GM19395 (cell line): ENCODE measurements at regions not wholly inside any gene's neighbourhood (a gene's known extent, or its start where the extent isn't known, plus 50 kb on each side); places are given as distances from the start of the nearest gene placed in this dataset.
"Not testable (repeated sequence)": the region's sequence is repeated elsewhere in the genome, so short reads cannot be mapped to it uniquely, and the experiment has no call there.

Source experiments
- ATAC-seq: cut with Tn5 transposase; IDR thresholded peaks from one replicate; pipeline ENCODE4 v1.9.1; 2021; ENCODE audit warnings: mild to moderate bottlenecking, moderate library complexity; ENCODE audit not compliant: unreplicated experiment

DNA sequence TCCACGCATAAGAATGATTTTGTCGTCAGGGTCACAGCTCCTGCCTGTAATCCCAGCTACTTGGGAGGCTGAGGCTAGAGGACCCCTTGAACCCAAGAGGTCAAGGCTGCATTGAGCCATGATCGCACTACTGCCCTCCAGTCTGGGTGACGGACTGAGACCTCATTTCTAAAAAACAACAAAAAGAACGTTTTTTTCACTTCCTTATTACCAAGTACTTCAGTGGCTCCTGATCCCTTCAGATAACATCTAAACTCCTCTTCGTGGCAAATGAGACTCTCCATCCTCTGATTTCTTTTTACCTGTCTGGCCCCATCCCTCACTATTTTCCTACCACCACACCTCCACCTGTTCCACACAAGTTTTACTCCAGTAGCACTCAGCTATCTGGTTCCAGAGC, 105.4 kb upstream of the TLK1 start:
- no peak for ATAC-seq

DNA sequence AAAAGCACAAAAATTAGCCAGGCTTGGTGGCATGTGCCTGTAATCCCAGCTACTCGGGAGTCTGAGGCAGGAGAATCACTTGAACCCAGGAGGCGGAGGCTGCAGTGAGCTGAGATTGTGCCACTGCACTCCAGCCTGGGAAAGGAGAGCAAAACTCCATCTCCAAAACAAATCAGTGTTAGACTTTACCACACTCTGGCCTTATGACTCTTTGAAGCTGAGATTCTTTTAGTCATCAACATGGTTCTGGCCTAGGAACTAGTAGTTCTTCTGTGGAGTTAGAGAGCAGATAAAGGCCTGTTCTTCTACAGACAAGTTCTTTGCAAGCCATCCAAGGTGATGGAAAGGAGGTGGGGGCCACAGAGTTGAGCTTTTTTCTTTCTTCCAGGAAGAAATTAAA, 100.8 kb upstream of the TLK1 start:
- not testable (repeated sequence) for ATAC-seq

DNA sequence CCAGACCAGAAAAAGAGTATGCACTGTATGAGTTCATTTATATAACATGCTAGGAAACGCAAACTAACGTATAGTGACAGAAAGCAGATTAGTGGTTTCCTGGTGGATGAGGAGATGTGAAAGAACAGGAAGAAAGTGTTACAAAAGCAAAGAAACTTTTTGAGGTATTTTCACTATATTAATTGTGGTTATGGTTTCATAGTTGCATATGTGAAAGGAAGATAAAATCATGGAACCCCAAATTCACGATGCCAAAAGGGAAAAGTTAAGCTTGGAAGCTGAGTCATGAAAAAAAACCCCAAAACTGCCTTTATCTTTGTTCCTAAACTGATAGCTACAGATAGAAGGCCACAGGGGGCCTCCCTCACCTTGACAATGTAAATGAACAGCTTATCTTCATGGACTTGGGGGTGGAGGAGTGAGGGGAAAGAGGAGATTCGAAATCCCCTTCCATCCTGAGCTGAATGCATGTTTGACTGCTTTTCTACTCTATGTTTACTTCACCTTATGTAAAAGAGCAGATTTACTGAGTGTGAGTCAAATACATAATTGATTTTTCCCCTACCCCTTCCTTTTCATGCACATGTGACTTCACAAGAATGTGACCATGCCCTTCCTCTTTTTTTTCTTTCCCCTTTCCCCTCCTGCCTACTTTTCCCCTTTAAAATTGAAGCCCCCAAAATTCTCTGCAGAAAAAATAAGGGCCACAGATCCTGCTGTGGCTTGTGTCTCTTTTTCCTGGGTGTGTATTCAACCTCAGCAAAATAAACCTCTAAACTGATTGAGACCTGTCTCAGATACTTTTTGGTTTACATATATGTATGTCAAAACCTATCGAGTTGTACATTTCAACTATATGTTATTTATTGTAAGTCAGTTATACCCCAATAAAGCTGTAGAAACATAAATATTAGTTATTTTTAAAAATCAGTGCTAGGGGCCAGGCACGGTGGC, 100.1 kb upstream of the TLK1 start:
- no peak for ATAC-seq

- no peak for ATAC-seq
Measured at GRCh38 chr2:171254666-171255065, 94.0 kb upstream of the TLK1 start.

DNA sequence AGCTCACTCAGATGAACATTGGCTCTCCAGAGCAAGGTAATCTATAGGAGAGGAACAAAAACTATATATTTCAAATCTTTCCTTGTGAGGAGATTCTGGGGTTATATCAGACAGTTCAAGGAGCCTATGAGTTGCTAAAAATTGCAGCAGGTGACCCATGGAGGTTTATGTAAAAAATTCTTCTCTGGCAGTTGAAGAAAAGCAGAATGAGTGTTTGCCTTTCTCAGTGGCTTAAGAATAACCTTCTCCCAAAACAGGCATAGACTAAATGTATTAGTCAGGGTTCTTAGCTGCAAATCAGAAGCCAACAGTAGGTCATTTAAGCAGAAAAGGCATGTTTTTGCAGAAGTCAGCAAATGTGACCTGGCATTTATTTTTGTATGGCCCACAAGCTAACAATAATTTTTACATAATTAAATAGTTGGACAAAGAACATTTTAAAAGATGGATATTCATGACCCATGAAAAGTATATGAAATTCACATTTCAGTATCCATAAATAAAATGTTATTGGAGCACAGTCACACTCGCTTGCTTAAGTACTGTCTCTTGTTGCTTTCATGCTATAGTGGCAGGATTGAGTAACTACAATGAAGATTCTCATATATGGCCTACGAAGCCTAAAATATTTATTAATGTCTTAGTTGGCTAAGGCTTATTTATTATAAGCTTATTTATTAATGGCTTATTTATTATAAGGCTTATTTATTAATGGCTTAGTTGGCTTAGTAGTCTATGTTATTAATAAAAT, 93.4 kb upstream of the TLK1 start:
- no peak for ATAC-seq

- ATAC-seq = no peak
Measured at GRCh38 chr2:171253279-171253678, 92.6 kb upstream of the TLK1 start.

GRCh38 chr2:171249689-171250088, 89.0 kb upstream of the TLK1 start:
- no peak for ATAC-seq

DNA sequence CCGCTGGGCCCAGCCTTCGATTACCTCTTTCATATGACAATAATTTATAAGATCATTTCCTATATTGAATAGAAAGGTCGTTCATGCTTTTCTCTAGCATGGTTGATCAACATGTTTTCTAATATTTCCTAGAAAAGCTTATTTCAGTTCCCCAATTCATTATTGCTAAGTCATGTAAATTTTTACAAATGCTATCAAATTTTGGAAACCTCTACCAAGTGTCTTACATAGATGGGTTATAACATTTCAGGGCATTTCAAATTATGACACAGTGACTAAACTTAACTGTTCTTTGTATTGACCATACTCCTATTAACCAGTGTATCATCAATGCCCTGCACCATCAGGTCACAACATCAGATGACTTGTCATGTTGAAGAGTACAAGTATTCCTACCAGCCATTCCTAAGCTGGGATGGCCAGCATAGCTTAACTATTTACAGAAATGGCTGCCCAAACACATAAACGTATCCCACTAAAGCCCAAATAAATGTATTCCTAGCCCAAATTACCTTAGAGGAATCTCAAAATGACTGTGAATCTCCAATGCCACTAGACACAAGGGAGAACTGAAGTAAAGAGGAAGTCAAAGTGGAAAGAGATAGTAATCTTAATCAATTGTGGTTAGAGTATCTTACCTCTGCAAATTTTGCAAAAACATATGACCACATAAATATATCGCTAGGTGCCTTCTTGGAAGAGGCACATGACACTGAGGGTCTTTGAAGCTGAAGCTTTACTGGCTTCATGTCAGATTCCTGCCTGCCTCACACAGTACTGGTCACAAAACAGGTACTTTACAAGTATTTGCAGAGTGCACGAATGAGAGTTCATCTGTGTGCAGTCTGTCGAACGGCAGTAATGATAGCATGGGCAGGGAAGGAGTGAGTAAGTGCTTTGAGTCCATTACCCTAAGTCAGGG, 87.3 kb upstream of the TLK1 start:
- peak; percentile 71 for ATAC-seq

- ATAC-seq = no peak
Measured at GRCh38 chr2:171244970-171245782, 84.5 kb upstream of the TLK1 start.

- ATAC-seq = no peak
Measured at GRCh38 chr2:171244466-171244969, 83.8 kb upstream of the TLK1 start.

DNA sequence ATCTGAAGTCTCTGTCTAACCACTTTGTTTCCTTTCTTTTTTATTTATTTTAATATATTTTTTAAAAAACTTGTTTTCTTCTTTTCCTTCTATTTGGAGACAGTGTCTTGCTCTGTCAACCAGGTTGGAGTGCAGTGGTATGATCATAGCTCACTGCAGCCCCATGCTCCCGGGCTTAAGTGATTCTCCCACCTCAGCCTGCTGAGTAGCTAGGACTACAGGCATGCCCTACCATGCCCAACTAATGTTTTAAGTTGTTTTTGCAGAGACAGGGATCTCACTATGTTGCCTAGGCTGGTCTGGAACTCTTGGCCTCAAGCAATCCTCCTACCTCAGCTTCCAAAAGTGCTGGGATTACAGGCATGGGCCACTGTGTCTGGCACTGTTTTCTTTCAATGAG, 81.1 kb upstream of the TLK1 start:
- ATAC-seq = no peak

DNA sequence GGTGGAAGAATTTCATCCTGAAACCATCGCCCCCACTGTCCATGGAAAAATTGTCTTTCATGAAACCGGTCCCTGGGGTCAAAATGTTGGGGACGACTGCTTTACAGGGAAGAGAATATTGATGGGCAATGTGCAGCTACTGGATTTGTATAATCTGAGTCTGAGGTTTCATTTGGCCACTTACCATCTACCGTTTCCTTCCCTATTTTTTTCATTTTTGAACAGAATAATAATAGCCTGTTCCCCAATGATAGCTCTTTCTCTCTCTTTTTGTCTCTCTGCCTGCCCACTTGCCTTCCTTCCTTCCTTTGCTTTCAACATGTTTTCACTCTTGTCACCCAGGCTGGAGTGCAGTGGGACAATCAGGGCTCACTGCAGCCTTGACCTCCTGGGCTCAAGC, 78.3 kb upstream of the TLK1 start:
- no peak for ATAC-seq

DNA sequence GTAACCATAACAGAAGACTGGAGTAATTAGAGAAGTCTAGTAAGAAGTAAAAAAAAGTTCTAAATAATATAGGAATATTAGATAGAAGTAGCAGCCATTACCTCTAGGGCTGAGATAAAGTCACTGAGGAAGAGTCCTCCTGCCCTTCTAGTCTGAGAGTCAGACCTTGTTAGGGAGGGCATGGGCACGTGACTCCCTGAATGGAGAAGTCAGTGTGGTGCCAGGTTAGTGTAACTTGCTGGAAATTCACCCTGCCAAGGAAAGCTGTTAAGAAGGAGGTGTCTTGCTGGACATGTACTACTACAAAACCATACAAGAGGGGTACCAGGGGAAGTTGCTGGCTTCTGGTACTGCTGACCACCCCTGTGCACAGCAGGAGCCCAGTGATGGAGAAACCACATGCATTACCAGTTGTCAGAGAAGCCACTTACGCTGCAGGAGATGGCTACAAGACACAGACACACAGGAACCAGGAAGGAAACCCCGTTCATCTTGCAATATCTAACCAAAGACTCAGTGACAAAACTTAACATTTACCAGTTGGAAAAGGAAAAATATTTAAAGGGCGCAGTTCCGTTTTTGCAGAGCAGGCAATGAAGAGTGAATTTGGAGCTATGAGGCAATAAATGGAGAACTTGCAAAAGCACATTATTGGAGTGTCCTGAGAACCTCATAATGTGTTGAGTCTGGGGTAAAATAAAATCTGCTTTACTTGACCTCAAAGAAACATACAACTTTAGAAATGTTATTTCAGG, 77.2 kb upstream of the TLK1 start:
- ATAC-seq = no peak

- ATAC-seq = no peak
Measured at GRCh38 chr2:171235262-171235881, 74.7 kb upstream of the TLK1 start.

DNA sequence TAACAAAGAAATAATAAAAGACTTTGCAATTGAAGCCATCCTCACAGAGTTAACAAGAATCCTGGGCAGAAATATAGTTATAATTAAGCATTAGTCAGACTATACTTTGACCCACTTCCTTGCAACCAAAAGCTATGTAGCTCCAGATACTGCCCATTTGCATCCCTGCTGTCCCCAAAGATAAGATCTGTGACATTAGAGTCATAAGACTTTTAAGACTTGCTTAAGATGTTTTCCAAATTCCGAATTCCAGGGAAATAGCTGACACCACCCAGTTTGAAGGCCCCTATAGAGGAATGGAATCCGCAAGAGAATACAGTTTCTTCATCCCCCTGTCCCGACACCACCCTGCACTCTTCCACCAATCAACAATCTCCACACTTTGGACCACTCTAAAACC, 69.5 kb upstream of the TLK1 start:
- no peak for ATAC-seq

DNA sequence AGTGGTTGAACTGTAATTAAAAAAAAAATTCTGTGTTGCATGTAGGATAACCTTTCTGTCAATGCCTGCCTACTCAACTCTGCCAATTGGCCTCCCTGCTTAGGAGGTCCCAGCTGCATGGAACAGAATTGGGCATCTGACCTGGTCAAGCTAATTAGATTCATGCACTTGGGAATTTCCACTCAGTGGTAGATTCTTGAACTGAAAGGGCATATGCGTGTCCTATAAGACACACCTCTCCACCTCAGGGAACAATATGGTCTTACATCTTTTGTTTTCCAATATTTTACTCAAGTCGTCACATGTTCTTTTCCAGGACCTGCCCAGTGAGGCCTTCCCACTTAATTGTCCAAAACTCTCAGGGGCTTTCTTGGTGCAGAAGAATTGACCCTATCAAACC, 68.1 kb upstream of the TLK1 start:
- no peak for ATAC-seq

DNA sequence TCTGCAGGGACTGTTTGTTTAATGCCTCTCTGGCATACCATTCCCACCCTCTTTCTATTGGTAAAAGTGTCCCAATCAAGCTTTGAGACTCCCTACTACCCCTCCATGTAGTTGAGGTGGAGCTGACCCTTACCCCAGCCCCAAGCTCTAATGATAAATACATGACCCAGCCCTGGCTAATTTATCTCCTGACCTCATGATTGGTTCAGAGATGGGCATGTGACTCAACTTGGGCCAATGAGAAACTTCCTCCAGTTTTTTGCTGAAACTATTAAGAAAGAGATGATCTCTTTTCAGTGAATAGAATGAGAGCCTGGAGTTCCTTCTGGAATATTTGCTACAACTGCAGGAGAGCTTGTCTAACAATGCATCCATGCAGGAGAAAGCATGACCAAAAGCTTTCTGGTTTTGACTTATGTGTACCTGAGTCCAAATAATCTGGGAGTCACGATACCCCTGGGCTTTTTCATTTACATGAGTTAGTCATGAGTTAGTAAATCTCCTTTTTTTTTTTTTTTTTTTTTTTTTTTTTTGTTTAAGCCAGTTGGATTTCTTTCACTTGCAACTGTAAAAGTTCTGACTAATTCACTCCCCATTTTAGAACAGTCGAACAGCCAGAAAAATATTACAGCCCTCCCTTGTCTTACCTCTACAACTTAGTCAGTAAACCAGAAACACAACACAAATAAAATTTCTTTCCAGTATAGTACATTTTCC, 66.5 kb upstream of the TLK1 start:
- no peak for ATAC-seq

DNA sequence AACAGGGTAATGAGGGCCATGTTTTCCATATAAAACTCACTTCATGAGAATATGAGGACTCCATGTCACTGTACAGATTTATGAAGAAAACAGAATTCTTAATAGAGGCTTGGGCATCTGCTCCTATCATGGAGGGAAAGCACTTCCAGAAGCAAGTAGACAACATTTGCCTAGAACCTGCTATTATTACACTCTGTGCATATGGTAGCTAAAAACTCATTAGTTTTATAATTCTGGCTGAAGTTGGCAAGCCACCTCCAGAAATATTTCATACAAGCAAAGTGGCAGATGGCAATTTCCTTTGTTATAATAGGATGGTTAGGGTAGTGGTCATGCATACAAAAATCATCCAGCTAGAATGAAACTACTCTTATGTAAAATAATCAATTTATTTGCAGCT, 65.8 kb upstream of the TLK1 start:
- ATAC-seq = no peak
